ENCODE measurements at regions not wholly inside any gene's neighbourhood (a gene's known extent, or its start where the extent isn't known, plus 50 kb on each side); places are given as distances from the start of the nearest gene placed in this dataset.
"Not testable (repeated sequence)": the region's sequence is repeated elsewhere in the genome, so short reads cannot be mapped to it uniquely, and the experiment has no call there.

DNA sequence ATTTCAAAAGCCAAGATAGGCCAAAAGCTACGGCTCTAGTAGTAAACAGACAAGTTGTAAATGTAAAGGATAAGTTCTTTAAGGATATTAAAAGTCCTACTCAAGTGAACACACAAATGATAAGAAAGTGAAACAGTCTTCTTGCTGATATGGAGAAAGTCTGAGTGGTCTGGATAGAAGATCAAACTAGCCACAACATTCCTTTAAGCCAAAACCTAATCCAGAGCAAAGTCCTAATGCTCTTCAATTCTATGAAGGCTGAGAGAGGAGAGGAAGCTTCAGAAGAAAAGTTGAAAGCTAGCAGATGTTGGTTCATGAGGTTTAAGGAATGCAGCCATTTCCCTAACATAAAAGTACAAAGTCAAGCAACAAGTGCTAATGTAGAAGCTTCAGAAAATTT, 111.7 kb upstream of the ZEB2 start:
- DNase-seq (ENCODE audit: low spot score) (no peak), ATAC-seq (ENCODE audit: low FRiP score) (no peak)
- TF ChIP-seq, protein P1, sequence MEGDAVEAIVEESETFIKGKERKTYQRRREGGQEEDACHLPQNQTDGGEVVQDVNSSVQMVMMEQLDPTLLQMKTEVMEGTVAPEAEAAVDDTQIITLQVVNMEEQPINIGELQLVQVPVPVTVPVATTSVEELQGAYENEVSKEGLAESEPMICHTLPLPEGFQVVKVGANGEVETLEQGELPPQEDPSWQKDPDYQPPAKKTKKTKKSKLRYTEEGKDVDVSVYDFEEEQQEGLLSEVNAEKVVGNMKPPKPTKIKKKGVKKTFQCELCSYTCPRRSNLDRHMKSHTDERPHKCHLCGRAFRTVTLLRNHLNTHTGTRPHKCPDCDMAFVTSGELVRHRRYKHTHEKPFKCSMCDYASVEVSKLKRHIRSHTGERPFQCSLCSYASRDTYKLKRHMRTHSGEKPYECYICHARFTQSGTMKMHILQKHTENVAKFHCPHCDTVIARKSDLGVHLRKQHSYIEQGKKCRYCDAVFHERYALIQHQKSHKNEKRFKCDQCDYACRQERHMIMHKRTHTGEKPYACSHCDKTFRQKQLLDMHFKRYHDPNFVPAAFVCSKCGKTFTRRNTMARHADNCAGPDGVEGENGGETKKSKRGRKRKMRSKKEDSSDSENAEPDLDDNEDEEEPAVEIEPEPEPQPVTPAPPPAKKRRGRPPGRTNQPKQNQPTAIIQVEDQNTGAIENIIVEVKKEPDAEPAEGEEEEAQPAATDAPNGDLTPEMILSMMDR (IDR thresholded peaks at IDR 0.05) = no peak

DNA sequence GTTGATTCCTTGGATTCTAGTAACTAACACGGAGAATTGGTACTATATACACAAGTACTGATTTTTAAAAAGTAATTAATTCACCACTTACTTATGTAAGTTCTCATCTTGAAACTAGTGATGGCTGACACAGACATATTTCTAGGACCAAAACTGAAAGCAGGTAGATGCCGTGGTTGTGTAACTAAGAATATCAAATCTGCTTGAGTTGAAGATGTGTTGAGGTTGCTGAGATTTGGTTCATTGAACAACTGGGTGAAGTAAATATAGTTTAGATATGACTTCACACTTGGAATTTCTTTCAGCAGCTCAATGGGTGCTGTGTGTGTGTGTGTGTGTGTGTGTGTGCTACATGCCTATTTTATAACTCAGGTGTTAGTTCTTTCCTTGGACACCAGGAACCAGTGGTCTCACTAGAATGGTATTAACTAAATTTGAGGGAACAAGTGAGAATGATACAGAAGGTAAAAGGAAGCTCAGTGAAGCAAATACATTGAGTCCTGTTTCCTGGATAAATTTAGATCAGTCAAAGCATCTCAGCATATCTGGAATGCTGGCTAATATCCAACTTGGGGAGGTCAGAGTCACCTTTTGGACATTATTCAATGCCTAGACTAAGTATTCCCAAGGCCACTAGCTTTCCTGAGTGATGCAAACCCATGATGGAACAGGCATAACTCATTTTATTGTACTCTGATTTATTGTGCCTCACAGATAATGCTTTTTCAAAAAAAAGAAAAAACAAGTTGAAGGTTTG, 110.7 kb upstream of the ZEB2 start:
- DNase-seq (ENCODE audit: low spot score) (no peak), ATAC-seq (ENCODE audit: low FRiP score) (no peak)
- TF ChIP-seq, protein P1 (IDR thresholded peaks at IDR 0.05) = no peak

DNA sequence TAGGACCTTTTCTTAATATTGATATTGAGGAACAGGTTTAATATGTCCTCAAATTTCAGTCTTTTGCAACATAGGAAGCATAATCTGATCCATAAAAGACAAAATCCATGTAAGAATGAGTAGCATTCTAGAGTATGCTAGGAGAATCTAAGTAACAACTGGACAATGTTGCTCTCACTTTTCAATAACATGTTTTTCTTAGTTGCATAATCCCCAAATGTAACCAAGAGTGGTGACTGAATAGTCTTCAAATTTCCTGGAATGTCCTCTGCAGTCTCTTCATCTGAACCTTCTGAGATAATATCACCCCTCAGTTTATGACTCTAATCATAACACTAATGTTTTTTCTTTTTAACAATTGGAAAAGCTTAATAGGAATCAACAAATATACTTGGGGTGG, 110.0 kb upstream of the ZEB2 start:
- DNase-seq (ENCODE audit: low spot score) (no peak), ATAC-seq (ENCODE audit: low FRiP score) (no peak)
- TF ChIP-seq, protein P1 (IDR thresholded peaks at IDR 0.05) = no peak

DNA sequence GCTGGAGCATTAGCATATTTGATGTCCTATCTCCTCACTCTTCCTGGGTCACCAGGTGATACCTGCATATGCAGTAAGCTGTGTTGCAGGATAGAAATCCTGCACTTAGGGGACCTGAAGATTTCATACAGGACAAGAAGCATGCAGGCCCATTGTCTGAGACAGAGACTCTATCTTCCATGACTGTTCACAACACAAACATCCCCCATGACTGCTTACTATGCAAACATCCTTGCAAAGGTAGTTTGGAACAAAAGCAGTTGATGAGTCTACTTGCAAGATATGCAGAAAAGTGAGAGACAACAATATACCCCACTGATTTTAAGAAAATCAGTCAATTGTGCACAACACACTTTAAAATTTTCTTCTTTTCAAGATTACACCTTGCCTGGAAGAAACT, 108.6 kb upstream of the ZEB2 start:
- DNase-seq (ENCODE audit: low spot score) (no peak), ATAC-seq (ENCODE audit: low FRiP score) (no peak)
- TF ChIP-seq, protein P1 (IDR thresholded peaks at IDR 0.05) = no peak

DNA sequence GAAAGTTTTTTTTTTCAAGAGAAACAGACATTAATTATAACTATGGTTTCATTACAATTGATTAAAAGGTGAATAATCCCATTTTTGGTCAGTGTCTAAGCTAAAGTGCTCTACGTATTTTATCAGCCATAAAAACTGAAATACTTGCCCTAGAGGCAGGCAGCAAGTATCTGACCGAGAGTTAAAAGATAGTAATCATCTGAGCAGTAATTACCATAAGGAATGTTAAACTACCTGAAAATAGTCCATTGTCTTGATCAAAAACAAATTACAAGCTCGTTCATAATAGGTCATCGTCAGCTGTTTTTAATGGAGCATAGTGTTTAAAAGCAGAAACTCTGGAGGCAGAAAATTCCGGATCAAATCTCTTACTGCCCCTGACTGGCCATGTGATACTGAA, 105.7 kb upstream of the ZEB2 start:
- ATAC-seq (ENCODE audit: low FRiP score) (no peak), DNase-seq (ENCODE audit: low spot score) (no peak)
- TF ChIP-seq, protein P1 (IDR thresholded peaks at IDR 0.05) = no peak

DNA sequence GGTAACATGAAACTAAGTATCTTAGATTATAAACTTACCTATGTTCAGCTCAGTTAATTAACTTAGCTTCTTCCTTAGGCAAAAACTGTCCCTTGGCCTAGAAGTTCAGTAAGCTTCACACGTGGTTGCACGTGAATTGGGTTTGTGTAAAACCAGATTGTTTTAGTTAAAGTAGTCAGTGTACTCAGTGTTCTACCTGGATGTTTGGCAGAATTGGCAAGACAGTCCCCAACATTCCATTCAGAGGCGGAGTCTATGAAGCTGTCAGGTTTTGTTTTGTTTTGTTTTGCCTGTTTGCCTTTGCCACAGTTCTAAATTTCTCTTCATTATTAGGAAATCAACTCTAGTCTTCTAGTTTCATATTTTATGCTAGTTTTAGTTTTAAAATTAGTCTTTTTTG, 105.3 kb upstream of the ZEB2 start:
- ATAC-seq (ENCODE audit: low FRiP score) (no peak), DNase-seq (ENCODE audit: low spot score) (no peak)
- TF ChIP-seq, protein P1 (IDR thresholded peaks at IDR 0.05) = no peak

DNA sequence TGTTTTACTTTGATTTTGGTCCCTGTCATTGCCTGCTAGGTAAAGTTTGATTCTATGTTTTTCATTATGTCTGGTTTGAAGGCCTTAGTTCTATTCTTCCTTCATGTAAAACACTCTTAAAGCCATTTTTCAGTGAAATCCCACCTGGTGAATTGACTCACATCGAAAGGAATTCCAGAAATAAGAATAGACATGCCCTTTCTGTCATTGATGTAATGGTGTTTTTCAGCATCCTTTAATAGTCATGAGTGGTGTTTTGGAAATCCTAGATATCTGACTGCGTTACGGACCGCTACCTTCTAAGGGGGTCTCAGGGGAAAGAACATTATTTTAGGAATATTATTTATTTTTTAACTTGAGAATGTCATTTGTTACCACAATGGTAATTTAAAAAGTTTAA, 104.5 kb upstream of the ZEB2 start:
- TF ChIP-seq, protein P1 (IDR thresholded peaks at IDR 0.05) = no peak
- DNase-seq (ENCODE audit: low spot score) (no peak), ATAC-seq (ENCODE audit: low FRiP score) (no peak)

DNA sequence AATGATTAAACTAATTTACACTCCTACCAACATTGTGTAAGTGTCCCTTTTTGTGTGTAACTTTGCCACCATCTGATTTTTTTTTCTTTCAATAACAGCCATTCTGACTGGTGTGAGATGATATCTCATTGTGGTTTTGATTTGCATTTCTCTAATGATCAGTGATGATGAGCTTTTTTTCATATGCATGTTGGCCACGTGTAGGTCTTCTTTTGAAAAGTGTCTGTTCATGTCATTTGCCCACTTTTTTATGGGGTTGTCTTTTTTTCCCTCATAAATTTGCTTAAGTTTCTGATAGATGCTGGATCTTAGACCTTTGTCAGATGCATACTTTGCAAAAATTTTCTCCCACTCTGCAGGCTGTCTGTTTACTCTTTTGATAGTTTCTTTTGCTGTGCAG, 102.5 kb upstream of the ZEB2 start:
- ATAC-seq (ENCODE audit: low FRiP score); DNase-seq (ENCODE audit: low spot score): not testable (repeated sequence)

Measured in omental fat pad (tissue), 3 donors.